MV-4-11 (cell line): ENCODE measurements at regions not wholly inside any gene's neighbourhood (a gene's known extent, or its start where the extent isn't known, plus 50 kb on each side); places are given as distances from the start of the nearest gene placed in this dataset.
A peak's percentile ranks its signal among the peaks of the same experiment; 100 is the strongest.
"Not testable (repeated sequence)": the region's sequence is repeated elsewhere in the genome, so short reads cannot be mapped to it uniquely, and the experiment has no call there.

Source experiments
- DNase-seq: peaks from one replicate; lab custom pipeline; 2025; lab: John Stamatoyannopoulos, UW

- peak; percentile 21 for DNase-seq
These were observed 624.8 kb downstream of the ZNF37A start for GRCh38 chr10:38718972-38719371.

- DNase-seq: no peak
These were observed 635.9 kb downstream of the ZNF37A start for GRCh38 chr10:38730076-38730475.

GRCh38 chr10:38736646-38737045 is 642.5 kb downstream of the ZNF37A start:
- DNase-seq: not testable (repeated sequence)

GRCh38 chr10:38737224-38737623 is 643.1 kb downstream of the ZNF37A start:
- DNase-seq: not testable (repeated sequence)

- not testable (repeated sequence) for DNase-seq
These were observed 643.9 kb downstream of the ZNF37A start for GRCh38 chr10:38738011-38738410.

- DNase-seq: not testable (repeated sequence)
These were observed 645.1 kb downstream of the ZNF37A start for GRCh38 chr10:38739011-38739775.

- no peak for DNase-seq
These were observed 646.0 kb downstream of the ZNF37A start for GRCh38 chr10:38740102-38740501.

GRCh38 chr10:38741226-38741625 is 647.1 kb downstream of the ZNF37A start:
- DNase-seq: no peak

- DNase-seq: not testable (repeated sequence)
These were observed 650.3 kb downstream of the ZNF37A start for GRCh38 chr10:38744446-38744845.

- DNase-seq: not testable (repeated sequence)
These were observed 651.9 kb downstream of the ZNF37A start for GRCh38 chr10:38746065-38746464.
